ENCODE measurements at regions not wholly inside any gene's neighbourhood (a gene's known extent, or its start where the extent isn't known, plus 50 kb on each side); places are given as distances from the start of the nearest gene placed in this dataset.

- no peak for TF ChIP-seq CTCF (IDR thresholded peaks at IDR 0.05; ENCODE audit: low read depth, low read length, poor library complexity, severe bottlenecking)
- TF ChIP-seq EZH2phosphoT487 (IDR thresholded peaks at IDR 0.05; ENCODE audit: borderline replicate concordance, low read length) = no peak
These were observed 51.5 kb upstream of the C1orf53 start for GRCh38 chr1:197850918-197851317.
